T-cell (primary cell): ENCODE measurements at regions not wholly inside any gene's neighbourhood (a gene's known extent, or its start where the extent isn't known, plus 50 kb on each side); places are given as distances from the start of the nearest gene placed in this dataset.

ENCODE experiments used
- ATAC-seq, 4 experiments: fragments of 200-7000 bp in 3 of 4; fragments of 150-1000 bp in 1 of 4; cut with Tn5 transposase; replicated peaks in 1 of 4; 1 replicate in 3 of 4; 2 replicates in 1 of 4; pipeline ENCODE4 v1.10.0; 2021; ENCODE audit warnings: moderate library complexity in 3 of 4, mild to moderate bottlenecking in 2 of 4, moderate number of reproducible peaks in 1 of 4
- CTCF ChIA-PET, 2 donors: fragments of 300-600 bp; sonication (Branson Sonifier 250); formaldehyde crosslinking; loops; one replicate each; lab custom pipeline; 2022; ENCODE audit warnings: antibody characterized with exemption in 2 of 2; lab: Charles Lee
- POLR2A ChIA-PET, 2 donors: fragments of 300-600 bp; sonication (Branson Sonifier 250); formaldehyde crosslinking; loops; one replicate each; lab custom pipeline; 2022; ENCODE audit warnings: antibody characterized with exemption in 2 of 2; lab: Charles Lee
- DNase-seq, 35 experiments: peaks; one replicate each; pipeline versions ENCODE4 v3.0.0 to v3.0.0-alpha.2; 2013 to 2023
- H3K27ac ChIP-seq: one replicate; pipeline ENCODE4 v1.5.1; 2013; ENCODE audit warnings: low read length
- H3K27me3 ChIP-seq, 2 experiments: replicated peaks in 1 of 2; 1 replicate in 1 of 2; 2 replicates in 1 of 2; pipeline versions ENCODE4 v1.6.1 to v1.7.0; 2013; ENCODE audit warnings: low read length in 1 of 2, mixed read lengths in 1 of 2; ENCODE audit not compliant: control insufficient read depth in 2 of 2, insufficient read depth in 2 of 2; ENCODE audit errors: extremely low read depth in 1 of 2
- H3K36me3 ChIP-seq, 2 donors: 1 replicate in 1 of 2; 2 replicates in 1 of 2; pipeline versions ENCODE4 v1.6.1 to v1.7.0; 2013; ENCODE audit warnings: low read length in 1 of 2; ENCODE audit not compliant: control insufficient read depth in 2 of 2, insufficient read depth in 1 of 2; ENCODE audit errors: extremely low read depth in 1 of 2
- H3K4me1 ChIP-seq, 2 experiments: 1 replicate in 1 of 2; 2 replicates in 1 of 2; pipeline versions ENCODE4 v1.6.1 to v1.7.0; 2013; ENCODE audit warnings: low read length in 2 of 2, mixed read lengths in 1 of 2; ENCODE audit not compliant: insufficient read depth in 2 of 2, control insufficient read depth in 1 of 2; ENCODE audit errors: extremely low read depth in 1 of 2
- H3K4me3 ChIP-seq, 2 donors: 1 replicate in 1 of 2; 2 replicates in 1 of 2; pipeline versions ENCODE4 v1.5.1 to v1.7.0; 2013; ENCODE audit warnings: mild to moderate bottlenecking in 2 of 2, low read length in 1 of 2, moderate library complexity in 1 of 2; ENCODE audit not compliant: control insufficient read depth in 1 of 2; ENCODE audit errors: extremely low read depth in 1 of 2
- H3K9me3 ChIP-seq: 2 replicates; pipeline ENCODE4 v1.7.0; 2013
- H3K27ac Mint-ChIP-seq, 2 donors: one replicate each; pipeline ENCODE4 v1.8.0; 2020 to 2021; ENCODE audit warnings: mild to moderate bottlenecking in 2 of 2, mixed read lengths in 2 of 2
- H3K27me3 Mint-ChIP-seq, 2 donors: one replicate each; pipeline ENCODE4 v1.8.0; 2021 to 2022; ENCODE audit warnings: mixed read lengths in 2 of 2
- H3K36me3 Mint-ChIP-seq: one replicate; pipeline ENCODE4 v1.8.0; 2021; ENCODE audit warnings: mixed read lengths
- H3K4me1 Mint-ChIP-seq, 3 donors: one replicate each; pipeline ENCODE4 v1.8.0; 2020 to 2022; ENCODE audit warnings: mixed read lengths in 3 of 3, mild to moderate bottlenecking in 1 of 3
- H3K4me3 Mint-ChIP-seq, 3 donors: one replicate each; pipeline ENCODE4 v1.8.0; 2020 to 2022; ENCODE audit warnings: mild to moderate bottlenecking in 3 of 3, mixed read lengths in 3 of 3, moderate library complexity in 3 of 3
- H3K9me3 Mint-ChIP-seq, 3 donors: one replicate each; pipeline ENCODE4 v1.8.0; 2020 to 2022; ENCODE audit warnings: mixed read lengths in 3 of 3
- WGBS: methylation state at CpG from one replicate; pipeline ENCODE4 v1.1.5; 2013; ENCODE audit warnings: missing lambda C conversion rate; ENCODE audit not compliant: insufficient coverage; 5-methylcytosine and 5-hydroxymethylcytosine counted together

DNA sequence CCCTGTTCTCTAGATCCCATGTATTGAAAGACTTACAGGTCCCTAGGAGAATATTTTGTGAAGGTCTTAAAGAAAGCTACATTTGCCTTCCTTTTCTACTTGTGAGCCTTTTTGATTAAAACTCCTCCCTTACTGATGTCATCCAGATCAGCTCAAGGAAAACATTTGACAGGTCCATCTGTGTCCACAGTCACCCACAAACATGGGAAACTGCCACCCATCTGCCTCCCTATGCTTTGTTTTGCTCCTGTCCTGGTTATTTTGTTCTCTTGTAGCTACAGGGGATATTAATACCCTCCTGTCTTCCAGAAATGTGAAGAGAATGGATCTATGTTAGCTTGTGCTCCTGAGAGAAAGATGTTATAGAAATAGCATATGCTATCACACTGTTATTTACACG lies 203.6 kb upstream of the GALNT5 start:
- POLR2A ChIA-PET, result no interaction called here
- whole genome bisulfite sequencing, result no CpG with 5 or more reads among the region's 1 CpG

DNA sequence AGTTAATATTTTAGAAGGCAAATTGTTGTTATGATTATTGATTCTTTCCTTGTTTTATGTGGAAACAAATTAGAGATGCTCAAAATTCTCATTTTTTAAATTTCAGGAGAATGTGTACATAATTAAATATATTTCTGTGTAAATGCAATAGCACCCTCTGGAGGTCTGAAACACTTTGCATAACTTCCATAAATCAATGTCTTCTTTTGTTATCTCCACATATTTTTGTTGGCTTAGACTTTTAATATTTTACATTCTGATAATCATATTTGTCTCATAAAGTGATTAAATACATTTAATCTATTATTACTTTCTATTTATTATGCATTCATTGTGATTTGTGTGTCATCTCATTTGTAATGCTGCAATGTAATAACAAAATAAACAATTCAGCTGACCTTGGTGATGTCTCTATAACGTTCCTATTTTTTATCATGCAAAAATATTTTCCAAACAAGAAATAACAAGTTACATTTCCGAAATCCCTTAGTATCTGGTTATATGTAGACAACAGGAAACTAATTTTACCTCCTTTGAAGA lies 201.8 kb upstream of the GALNT5 start:
- peaks cover 1 to 7% of the 10 kb centered on the region in 2 donors for H3K27me3 Mint-ChIP-seq
- no peaks in the 10 kb centered on the region for H3K4me1 Mint-ChIP-seq
- H3K4me3 Mint-ChIP-seq, result no peak overlapping the region
- no peak overlapping the region for H3K27ac Mint-ChIP-seq
- DNase-seq (peak in 1 of 35 experiments; percentile 6), ATAC-seq (no peak)
- H3K9me3 Mint-ChIP-seq, result no peaks in the 10 kb centered on the region
- POLR2A ChIA-PET, result interaction anchor here (0.6 kb wide), 2 partner anchors 21 to 1891 kb away, joined by 3 to 4 read pairs; no protein-coding TSS in a partner anchor
- Histone ChIP-seq H3K27ac (no peak overlapping the region), H3K9me3 (no peaks in the 10 kb centered on the region), H3K27me3 (no peaks in the 10 kb centered on the region), H3K36me3 (no peaks in the 10 kb centered on the region), H3K4me3 (no peak overlapping the region), H3K4me1 (no peaks in the 10 kb centered on the region)
- H3K36me3 Mint-ChIP-seq, result no peaks in the 10 kb centered on the region
- no CpG with 5 or more reads among the region's 2 CpGs for WGBS
- CTCF ChIA-PET, result no interaction called here

More for the DNA sequence above, 203.6 kb upstream of the GALNT5 start:
- H3K4me1 Mint-ChIP-seq, result no peaks in the 10 kb centered on the region
- CTCF ChIA-PET, result no interaction called here
- no peaks in the 10 kb centered on the region for H3K36me3 Mint-ChIP-seq
- peaks cover 1 to 7% of the 10 kb centered on the region in 2 donors for H3K27me3 Mint-ChIP-seq
- H3K4me3 ChIP-seq, result no peak overlapping the region
- H3K27ac Mint-ChIP-seq, result no peak overlapping the region
- DNase-seq (no peak), ATAC-seq (no peak)
- no peaks in the 10 kb centered on the region for H3K27me3 ChIP-seq
- H3K36me3 ChIP-seq, result no peaks in the 10 kb centered on the region
- H3K4me1 ChIP-seq, result no peaks in the 10 kb centered on the region
- H3K9me3 ChIP-seq, result no peaks in the 10 kb centered on the region
- H3K27ac ChIP-seq, result no peak overlapping the region
- H3K4me3 Mint-ChIP-seq, result no peak overlapping the region
- H3K9me3 Mint-ChIP-seq, result no peaks in the 10 kb centered on the region

DNA sequence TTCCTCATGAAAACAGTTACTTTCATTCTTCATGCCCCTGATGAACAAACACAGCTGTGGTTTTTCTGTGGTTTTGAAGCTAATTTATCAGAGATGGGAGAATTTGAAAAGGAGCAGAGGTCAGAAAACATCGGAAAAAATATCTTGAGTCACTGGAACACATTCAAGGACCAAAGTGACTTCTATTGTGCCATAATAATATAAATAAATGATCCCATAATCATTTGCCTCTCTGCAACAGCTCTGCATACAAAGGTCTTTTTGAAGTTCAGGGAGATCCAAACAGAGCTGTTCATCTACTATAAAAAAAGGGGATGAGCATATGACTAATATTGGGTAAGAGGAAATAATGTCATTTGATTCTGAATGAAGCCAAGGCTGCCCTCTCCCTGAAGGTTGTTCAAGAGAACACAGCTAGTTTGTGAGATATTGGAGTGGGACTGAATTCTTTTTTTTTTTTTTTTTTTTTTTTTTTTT lies 201.3 kb upstream of the GALNT5 start:
- Histone ChIP-seq H3K27ac (no peak overlapping the region), H3K4me1 (no peaks in the 10 kb centered on the region), H3K9me3 (no peaks in the 10 kb centered on the region), H3K36me3 (no peaks in the 10 kb centered on the region), H3K4me3 (no peak overlapping the region), H3K27me3 (no peaks in the 10 kb centered on the region)
- Mint-ChIP-seq H3K4me1 (no peaks in the 10 kb centered on the region), H3K27ac (no peak overlapping the region), H3K9me3 (no peaks in the 10 kb centered on the region), H3K4me3 (no peak overlapping the region), H3K27me3 (peaks cover 1 to 7% of the 10 kb centered on the region in 2 donors), H3K36me3 (no peaks in the 10 kb centered on the region)
- WGBS, result no CpG with 5 or more reads among the region's 1 CpG
- ATAC-seq (no peak), DNase-seq (no peak)
- CTCF ChIA-PET, result interaction anchor here in 1 of 2 donors (0.6 kb wide), 1 partner anchor 961 kb away, joined by 3 read pairs; no protein-coding TSS in a partner anchor
- POLR2A ChIA-PET, result interaction anchor here (0.6 kb wide), 2 partner anchors 21 to 1891 kb away, joined by 3 to 4 read pairs; no protein-coding TSS in a partner anchor

DNA sequence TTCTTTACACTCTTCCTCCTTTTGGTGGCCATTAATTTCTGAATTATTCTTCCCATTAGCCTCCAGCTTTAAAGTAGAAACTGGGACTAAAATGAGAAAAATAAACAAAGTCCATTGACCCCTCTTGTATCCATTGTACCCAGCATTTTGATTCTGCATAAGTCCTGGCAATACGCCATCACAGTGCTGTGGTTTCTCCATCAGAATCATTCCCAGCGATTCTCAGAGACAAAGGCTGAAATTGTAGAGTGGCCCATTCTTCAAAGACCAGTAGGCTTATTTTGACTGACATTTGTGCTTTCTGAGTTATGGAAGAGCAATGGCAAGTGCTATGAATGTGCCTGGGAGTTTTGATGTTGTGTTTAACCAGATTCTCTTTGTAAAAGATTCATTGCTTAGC lies 199.3 kb upstream of the GALNT5 start:
- Mint-ChIP-seq H3K9me3 (no peaks in the 10 kb centered on the region), H3K27ac (no peak overlapping the region), H3K4me1 (no peaks in the 10 kb centered on the region), H3K36me3 (no peaks in the 10 kb centered on the region), H3K4me3 (no peak overlapping the region), H3K27me3 (peaks cover 1 to 7% of the 10 kb centered on the region in 2 donors)
- ATAC-seq (no peak), DNase-seq (no peak)
- Histone ChIP-seq H3K36me3 (no peaks in the 10 kb centered on the region), H3K4me1 (no peaks in the 10 kb centered on the region), H3K9me3 (no peaks in the 10 kb centered on the region), H3K27me3 (no peaks in the 10 kb centered on the region), H3K4me3 (no peak overlapping the region), H3K27ac (no peak overlapping the region)
- 100% methylated on average over 1 of the region's 2 CpGs for WGBS
- POLR2A ChIA-PET, result no interaction called here
- CTCF ChIA-PET, result interaction anchor here in 1 of 2 donors (1.0 kb wide), 1 partner anchor 1689 kb away, joined by 3 read pairs; no protein-coding TSS in a partner anchor

DNA sequence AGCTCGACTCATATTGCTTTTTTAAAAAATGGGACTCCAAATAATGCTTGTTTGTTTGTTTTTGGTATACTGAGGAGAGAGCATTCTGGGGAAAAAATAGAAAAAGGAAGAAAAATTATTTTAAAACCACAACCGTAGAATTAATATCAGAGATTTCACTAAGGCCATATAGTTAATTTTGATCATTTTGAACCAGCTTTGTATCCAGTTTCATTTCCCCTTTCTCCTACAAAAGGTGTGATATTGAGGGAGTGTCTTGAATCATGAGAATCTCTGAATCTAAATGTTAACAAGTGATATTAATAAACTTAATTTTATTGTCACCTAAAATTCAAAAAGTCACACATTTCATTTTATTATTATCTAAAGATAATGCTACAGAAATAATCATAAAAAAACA lies 198.5 kb upstream of the GALNT5 start:
- no peak overlapping the region for H3K4me3 Mint-ChIP-seq
- H3K4me1 Mint-ChIP-seq, result no peaks in the 10 kb centered on the region
- POLR2A ChIA-PET, result no interaction called here
- ATAC-seq (no peak), DNase-seq (no peak)
- no peaks in the 10 kb centered on the region for H3K27me3 ChIP-seq
- H3K27ac ChIP-seq, result no peak overlapping the region
- H3K36me3 Mint-ChIP-seq, result no peaks in the 10 kb centered on the region
- no peak overlapping the region for H3K27ac Mint-ChIP-seq
- peaks cover 1 to 4% of the 10 kb centered on the region in 2 donors for H3K27me3 Mint-ChIP-seq
- H3K9me3 Mint-ChIP-seq, result no peaks in the 10 kb centered on the region
- no CpG with 5 or more reads among the region's 2 CpGs for WGBS
- H3K9me3 ChIP-seq, result no peaks in the 10 kb centered on the region
- CTCF ChIA-PET, result no interaction called here
- no peaks in the 10 kb centered on the region for H3K36me3 ChIP-seq
- H3K4me3 ChIP-seq, result no peak overlapping the region
- H3K4me1 ChIP-seq, result no peaks in the 10 kb centered on the region

GRCh38 chr2:157061799-157062198 lies 195.7 kb upstream of the GALNT5 start:
- no peaks in the 10 kb centered on the region for H3K27me3 Mint-ChIP-seq
- ChIA-PET CTCF (no interaction called here), POLR2A (no interaction called here)
- no peaks in the 10 kb centered on the region for H3K36me3 ChIP-seq
- no peaks in the 10 kb centered on the region for H3K4me1 ChIP-seq
- ATAC-seq (no peak), DNase-seq (no peak)
- no peak overlapping the region for H3K4me3 Mint-ChIP-seq
- WGBS, result 58% methylated on average over 2 of the region's 2 CpGs
- H3K4me3 ChIP-seq, result no peak overlapping the region
- no peak overlapping the region for H3K27ac Mint-ChIP-seq
- H3K9me3 ChIP-seq, result no peaks in the 10 kb centered on the region
- H3K4me1 Mint-ChIP-seq, result no peaks in the 10 kb centered on the region
- H3K36me3 Mint-ChIP-seq, result no peaks in the 10 kb centered on the region
- no peaks in the 10 kb centered on the region for H3K9me3 Mint-ChIP-seq
- no peak overlapping the region for H3K27ac ChIP-seq
- no peaks in the 10 kb centered on the region for H3K27me3 ChIP-seq
